H9 (cell line): ENCODE measurements at regions not wholly inside any gene's neighbourhood (a gene's known extent, or its start where the extent isn't known, plus 50 kb on each side); places are given as distances from the start of the nearest gene placed in this dataset.

Experiments used
- DNase-seq: peaks from one replicate; pipeline ENCODE4 v3.0.0-alpha.2; 2017
- H2AFZ ChIP-seq: one replicate; pipeline ENCODE4 v1.6.1; 2013; ENCODE audit warnings: mild to moderate bottlenecking, low read length, control low read depth, moderate library complexity
- H2AK5ac ChIP-seq: 2 replicates; pipeline ENCODE4 v1.6.1; 2013; ENCODE audit warnings: low read length, control low read depth, mixed read lengths; ENCODE audit not compliant: insufficient read length
- H2BK120ac ChIP-seq: one replicate; pipeline ENCODE4 v1.6.1; 2013; ENCODE audit warnings: low read depth, mild to moderate bottlenecking, low read length, control low read depth, inconsistent platforms; ENCODE audit not compliant: poor library complexity, severe bottlenecking
- H2BK12ac ChIP-seq: 2 replicates; pipeline ENCODE4 v1.6.1; 2013; ENCODE audit warnings: low read length, control low read depth, mixed read lengths, low read depth; ENCODE audit not compliant: insufficient read length
- H2BK15ac ChIP-seq: 2 replicates; pipeline ENCODE4 v1.6.1; 2013; ENCODE audit warnings: low read depth, low read length, control low read depth
- H2BK20ac ChIP-seq: one replicate; pipeline ENCODE4 v1.6.1; 2013; ENCODE audit warnings: low read depth, mild to moderate bottlenecking, low read length, control low read depth, inconsistent platforms; ENCODE audit not compliant: poor library complexity, severe bottlenecking
- H2BK5ac ChIP-seq: 2 replicates; pipeline ENCODE4 v1.6.1; 2013; ENCODE audit warnings: low read length, control low read depth, mixed read lengths; ENCODE audit not compliant: insufficient read length
- H3K14ac ChIP-seq: 2 replicates; pipeline ENCODE4 v1.6.1; 2013; ENCODE audit warnings: low read length, control low read depth; ENCODE audit not compliant: insufficient read depth
- H3K18ac ChIP-seq: 2 replicates; pipeline ENCODE4 v1.6.1; 2013; ENCODE audit warnings: low read depth, mild to moderate bottlenecking, mixed read lengths, low read length, control low read depth; ENCODE audit not compliant: insufficient read length
- H3K23ac ChIP-seq: 2 replicates; pipeline ENCODE4 v1.6.1; 2013; ENCODE audit warnings: low read length, control low read depth, mixed read lengths, low read depth; ENCODE audit not compliant: insufficient read length
- H3K23me2 ChIP-seq: 2 replicates; pipeline ENCODE4 v1.6.1; 2013; ENCODE audit warnings: low read depth, mild to moderate bottlenecking, mixed read lengths, low read length, control low read depth; ENCODE audit not compliant: insufficient read length, poor library complexity, severe bottlenecking
- H3K27ac ChIP-seq: 2 replicates; pipeline ENCODE4 v1.5.1; 2013; ENCODE audit warnings: low read length, control low read depth, mixed read lengths, low read depth; ENCODE audit not compliant: insufficient read length
- H3K27me3 ChIP-seq: 2 replicates; pipeline ENCODE4 v1.6.1; 2013; ENCODE audit warnings: low read length, control low read depth, inconsistent platforms; ENCODE audit not compliant: insufficient read depth
- H3K4ac ChIP-seq: 2 replicates; pipeline ENCODE4 v1.6.1; 2013; ENCODE audit warnings: low read depth, mild to moderate bottlenecking, control low read depth, inconsistent platforms, low read length, moderate library complexity
- H3K4me1 ChIP-seq: 2 replicates; pipeline ENCODE4 v1.6.1; 2013; ENCODE audit warnings: low read length, control low read depth, inconsistent platforms; ENCODE audit not compliant: insufficient read depth
- H3K4me2 ChIP-seq: 2 replicates; pipeline ENCODE4 v1.6.1; 2013; ENCODE audit warnings: low read length, control low read depth, mixed read lengths; ENCODE audit not compliant: insufficient read length, insufficient read depth
- H3K56ac ChIP-seq: 2 replicates; pipeline ENCODE4 v1.6.1; 2013; ENCODE audit warnings: low read depth, mild to moderate bottlenecking, mixed read lengths, low read length, control low read depth; ENCODE audit not compliant: insufficient read length
- H3K79me1 ChIP-seq: 2 replicates; pipeline ENCODE4 v1.6.1; 2013; ENCODE audit warnings: low read depth, mild to moderate bottlenecking, moderate library complexity, low read length, control low read depth, inconsistent platforms; ENCODE audit not compliant: insufficient read depth, poor library complexity, severe bottlenecking
- H3K79me2 ChIP-seq: 2 replicates; pipeline ENCODE4 v1.6.1; 2013; ENCODE audit warnings: low read length, control low read depth, inconsistent platforms; ENCODE audit not compliant: insufficient read depth
- H3K9ac ChIP-seq: 2 replicates; pipeline ENCODE4 v1.6.1; 2013; ENCODE audit warnings: low read length, control low read depth, mixed read lengths; ENCODE audit not compliant: insufficient read length; ENCODE audit errors: extremely low read depth
- H3K9me3 ChIP-seq: one replicate; pipeline ENCODE4 v1.6.1; 2013; ENCODE audit warnings: low read depth, low read length, inconsistent platforms; ENCODE audit not compliant: control insufficient read depth
- H3T11ph ChIP-seq: one replicate; pipeline ENCODE4 v1.6.1; 2013; ENCODE audit warnings: mild to moderate bottlenecking, low read length, control low read depth, inconsistent platforms
- H4K20me1 ChIP-seq: one replicate; pipeline ENCODE4 v1.6.1; 2013; ENCODE audit not compliant: control insufficient read depth, insufficient read length, insufficient read depth
- H4K5ac ChIP-seq: 2 replicates; pipeline ENCODE4 v1.6.1; 2013; ENCODE audit warnings: low read depth, mild to moderate bottlenecking, mixed read lengths, low read length, control low read depth; ENCODE audit not compliant: insufficient read length
- H4K8ac ChIP-seq: replicated peaks from 2 replicates; pipeline ENCODE4 v1.6.1; 2013; ENCODE audit warnings: low read length, control low read depth, mixed read lengths, low read depth; ENCODE audit not compliant: insufficient read length
- H4K91ac ChIP-seq: 2 replicates; pipeline ENCODE4 v1.6.1; 2013; ENCODE audit warnings: low read depth, mild to moderate bottlenecking, moderate library complexity, mixed read lengths, low read length, control low read depth; ENCODE audit not compliant: insufficient read length
- H3K27ac Mint-ChIP-seq, 3 experiments: 2 replicates in 2 of 3; 3 replicates in 1 of 3; pipeline ENCODE4 v1.8.0; 2020 to 2021; ENCODE audit warnings: mixed read lengths in 3 of 3, mild to moderate bottlenecking in 1 of 3, moderate library complexity in 1 of 3
- H3K27me3 Mint-ChIP-seq: 2 replicates; pipeline ENCODE4 v1.8.0; 2021; ENCODE audit warnings: low read depth, mild to moderate bottlenecking, moderate library complexity, mixed read lengths
- H3K36me3 Mint-ChIP-seq, 3 experiments: 2 replicates in 2 of 3; 3 replicates in 1 of 3; pipeline ENCODE4 v1.8.0; 2020 to 2021; ENCODE audit warnings: low read depth in 3 of 3, mixed read lengths in 3 of 3; ENCODE audit not compliant: insufficient read depth in 1 of 3
- H3K4me1 Mint-ChIP-seq, 2 experiments: 2 replicates each; pipeline ENCODE4 v1.8.0; 2020; ENCODE audit warnings: mixed read lengths in 2 of 2
- H3K4me3 Mint-ChIP-seq, 2 experiments: 2 replicates in 1 of 2; 3 replicates in 1 of 2; pipeline ENCODE4 v1.8.0; 2020 to 2021; ENCODE audit warnings: mild to moderate bottlenecking in 2 of 2, mixed read lengths in 2 of 2, moderate library complexity in 1 of 2
- H3K9me3 Mint-ChIP-seq, 2 experiments: 2 replicates in 1 of 2; 3 replicates in 1 of 2; pipeline ENCODE4 v1.8.0; 2020; ENCODE audit warnings: mild to moderate bottlenecking in 2 of 2, mixed read lengths in 2 of 2, moderate library complexity in 1 of 2
- WGBS: extraction: QIAGEN DNeasy Blood & Tissue Kit; methylation state at CpG from one replicate; pipeline ENCODE4 v1.1.7; 2013; ENCODE audit warnings: missing lambda C conversion rate, low lambda C conversion rate, mixed read lengths; ENCODE audit not compliant: insufficient read length; ENCODE audit errors: extremely low coverage; 5-methylcytosine and 5-hydroxymethylcytosine counted together
- TF ChIP-seq, protein P1 (sequence below): fragments of 200-600 bp; sonication (generic); conservative IDR thresholded peaks from 3 replicates; pipeline ENCODE4 v1.8.0; 2021; ENCODE audit warnings: antibody characterized with exemption, mild to moderate bottlenecking

GRCh38 chr19:20385061-20385460 is 180.5 kb downstream of the ZNF737 start:
- Histone ChIP-seq H4K20me1 (no peaks in the 10 kb centered on the region), H2BK120ac (no peak overlapping the region), H3K79me1 (no peaks in the 10 kb centered on the region), H3K4ac (no peak overlapping the region), H3K23me2 (no peaks in the 10 kb centered on the region), H4K8ac (no peak overlapping the region), H3K27ac (no peak overlapping the region), H3K4me2 (no peak overlapping the region), H4K91ac (no peak overlapping the region), H3K56ac (no peak overlapping the region), H3K18ac (no peak overlapping the region), H2BK20ac (no peak overlapping the region), H3K4me1 (no peaks in the 10 kb centered on the region), H3K9me3 (no peaks in the 10 kb centered on the region), H2BK5ac (no peak overlapping the region), H2AK5ac (no peak overlapping the region), H3K79me2 (no peaks in the 10 kb centered on the region), H2BK12ac (no peak overlapping the region), H2AFZ (no peak overlapping the region), H2BK15ac (no peak overlapping the region), H4K5ac (no peak overlapping the region), H3K23ac (no peak overlapping the region), H3K14ac (no peak overlapping the region), H3T11ph (no peak overlapping the region), H3K9ac (no peak overlapping the region), H3K27me3 (no peaks in the 10 kb centered on the region)
- no peaks in the 10 kb centered on the region; a peak in 1 of 7 replicates for H3K36me3 Mint-ChIP-seq
- TF ChIP-seq, protein P1, sequence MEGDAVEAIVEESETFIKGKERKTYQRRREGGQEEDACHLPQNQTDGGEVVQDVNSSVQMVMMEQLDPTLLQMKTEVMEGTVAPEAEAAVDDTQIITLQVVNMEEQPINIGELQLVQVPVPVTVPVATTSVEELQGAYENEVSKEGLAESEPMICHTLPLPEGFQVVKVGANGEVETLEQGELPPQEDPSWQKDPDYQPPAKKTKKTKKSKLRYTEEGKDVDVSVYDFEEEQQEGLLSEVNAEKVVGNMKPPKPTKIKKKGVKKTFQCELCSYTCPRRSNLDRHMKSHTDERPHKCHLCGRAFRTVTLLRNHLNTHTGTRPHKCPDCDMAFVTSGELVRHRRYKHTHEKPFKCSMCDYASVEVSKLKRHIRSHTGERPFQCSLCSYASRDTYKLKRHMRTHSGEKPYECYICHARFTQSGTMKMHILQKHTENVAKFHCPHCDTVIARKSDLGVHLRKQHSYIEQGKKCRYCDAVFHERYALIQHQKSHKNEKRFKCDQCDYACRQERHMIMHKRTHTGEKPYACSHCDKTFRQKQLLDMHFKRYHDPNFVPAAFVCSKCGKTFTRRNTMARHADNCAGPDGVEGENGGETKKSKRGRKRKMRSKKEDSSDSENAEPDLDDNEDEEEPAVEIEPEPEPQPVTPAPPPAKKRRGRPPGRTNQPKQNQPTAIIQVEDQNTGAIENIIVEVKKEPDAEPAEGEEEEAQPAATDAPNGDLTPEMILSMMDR = no peak
- no peak for DNase-seq
- H3K4me1 Mint-ChIP-seq = no peaks in the 10 kb centered on the region
- no peaks in the 10 kb centered on the region; the same call in 1 of the 2 replicates for H3K27me3 Mint-ChIP-seq
- H3K9me3 Mint-ChIP-seq = peaks cover 5 to 6% of the 10 kb centered on the region in 2 experiments; a peak in 3 of 5 replicates
- no CpG with 5 or more reads among the region's 2 CpGs for WGBS
- no peak overlapping the region for H3K27ac Mint-ChIP-seq
- H3K4me3 Mint-ChIP-seq = no peak overlapping the region
